Stomach (tissue), 8 donors: ENCODE measurements at regions not wholly inside any gene's neighbourhood (a gene's known extent, or its start where the extent isn't known, plus 50 kb on each side); places are given as distances from the start of the nearest gene placed in this dataset.
A peak's percentile ranks its signal among the peaks of the same experiment; 100 is the strongest.

Source experiments
- DNase-seq, 2 donors: peaks; one replicate each; pipeline versions ENCODE4 v3.0.0 to v3.0.0-alpha.2; 2013 to 2019
- H3K27ac ChIP-seq, 5 donors: fragments of 200-600 bp in 4 of 5; sonication (generic) in 4 of 5; one replicate each; pipeline ENCODE4 v1.5.1; 2013 to 2019; ENCODE audit warnings: mild to moderate bottlenecking in 1 of 5, moderate library complexity in 1 of 5
- H3K27me3 ChIP-seq, 3 donors: fragments of 200-600 bp; sonication (generic); one replicate each; pipeline ENCODE4 v1.5.1; 2017 to 2019; ENCODE audit warnings: mixed run types in 1 of 3
- H3K36me3 ChIP-seq, 4 donors: fragments of 200-600 bp; sonication (generic); 1 replicate in 3 of 4; 2 replicates in 1 of 4; pipeline ENCODE4 v1.5.1; 2016 to 2019
- H3K4me1 ChIP-seq, 4 donors: fragments of 200-600 bp; sonication (generic); one replicate each; pipeline ENCODE4 v1.5.1; 2016 to 2019
- H3K4me3 ChIP-seq, 4 donors: fragments of 200-600 bp; sonication (generic) in 3 of 4; one replicate each; pipeline ENCODE4 v1.5.1; 2016 to 2019; ENCODE audit warnings: mild to moderate bottlenecking in 1 of 4
- H3K9me3 ChIP-seq, 4 donors: fragments of 200-600 bp; sonication (generic); one replicate each; pipeline ENCODE4 v1.5.1; 2016 to 2019
- EP300 ChIP-seq: sonication (generic); formaldehyde crosslinking; IDR thresholded peaks from one replicate; pipeline ENCODE4 v1.6.1; 2017; ENCODE audit warnings: antibody characterized with exemption
- POLR2A ChIP-seq, 4 donors: fragments of 450-650 bp; IDR thresholded peaks; one replicate each; pipeline ENCODE4 v1.6.1; 2016; ENCODE audit warnings: antibody characterized with exemption in 4 of 4, control low read depth in 2 of 4, mild to moderate bottlenecking in 1 of 4, moderate library complexity in 1 of 4
- POLR2AphosphoS5 ChIP-seq, 3 donors: sonication (generic); formaldehyde crosslinking; IDR thresholded peaks; one replicate each; pipeline ENCODE4 v1.6.1; 2016; ENCODE audit warnings: antibody characterized with exemption in 3 of 3
- WGBS, 5 donors: extraction: QIAGEN DNeasy Blood & Tissue Kit in 3 of 5; methylation state at CpG; one replicate each; pipeline versions ENCODE4 v1.1.5 to v1.1.7; 2013 to 2018; 5-methylcytosine and 5-hydroxymethylcytosine counted together
- intact Hi-C: fragments of 100-400 bp; cut with DNase I; formaldehyde crosslinking; loops from one replicate; pipeline ENCODE4 v1.15.1; 2023; ENCODE audit warnings: low total_unique reads
- TF ChIP-seq, protein P1 (sequence below), 7 experiments: fragments of 450-650 bp in 4 of 7; fragments of 200-600 bp in 3 of 7; sonication (generic) in 3 of 7; IDR thresholded peaks; one replicate each; pipeline ENCODE4 v1.5.1; 2016 to 2019; ENCODE audit warnings: antibody characterized with exemption in 7 of 7, control low read depth in 2 of 7, mild to moderate bottlenecking in 1 of 7
- donor health status: healthy with polysubstance abuse.
- donor health status: Bipolar disorder and iron deficiency.
- donor health status: healthy.

DNA sequence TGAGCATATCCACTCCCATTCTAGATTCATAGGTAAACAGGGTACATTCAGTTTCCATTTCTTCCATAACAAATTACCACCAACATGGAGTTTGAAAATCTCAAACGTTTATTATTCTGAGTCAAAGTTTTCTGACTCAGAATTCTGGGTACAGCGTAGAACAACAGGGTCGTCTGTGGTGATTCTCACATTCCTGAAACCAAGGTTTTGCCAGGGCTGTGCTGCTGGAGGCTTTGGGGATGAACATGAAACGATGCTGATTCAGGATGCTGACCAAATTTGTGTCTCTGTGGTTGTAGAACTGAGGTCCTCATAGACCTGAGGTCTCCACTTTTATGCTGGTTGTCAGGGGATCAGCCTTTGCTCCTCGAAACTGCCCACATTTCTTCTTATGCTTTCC, 255.7 kb downstream of the DSEL start:
- Histone ChIP-seq H3K27me3 (no peaks in the 10 kb centered on the region), H3K9me3 (no peaks in the 10 kb centered on the region), H3K27ac (no peak overlapping the region), H3K4me1 (peaks cover 0 to 10% (median 3%) of the 10 kb centered on the region in 4 donors), H3K4me3 (no peak overlapping the region), H3K36me3 (no peaks in the 10 kb centered on the region)
- no peak for DNase-seq
- 67 to 81% (median 73%) methylated on average over 5 of the region's 5 CpGs for WGBS, 5 donors
- TF ChIP-seq POLR2A (IDR thresholded peaks at IDR 0.05) (no peak), EP300 (no peak), POLR2AphosphoS5 (IDR thresholded peaks at IDR 0.05) (no peak)
- TF ChIP-seq, protein P1, sequence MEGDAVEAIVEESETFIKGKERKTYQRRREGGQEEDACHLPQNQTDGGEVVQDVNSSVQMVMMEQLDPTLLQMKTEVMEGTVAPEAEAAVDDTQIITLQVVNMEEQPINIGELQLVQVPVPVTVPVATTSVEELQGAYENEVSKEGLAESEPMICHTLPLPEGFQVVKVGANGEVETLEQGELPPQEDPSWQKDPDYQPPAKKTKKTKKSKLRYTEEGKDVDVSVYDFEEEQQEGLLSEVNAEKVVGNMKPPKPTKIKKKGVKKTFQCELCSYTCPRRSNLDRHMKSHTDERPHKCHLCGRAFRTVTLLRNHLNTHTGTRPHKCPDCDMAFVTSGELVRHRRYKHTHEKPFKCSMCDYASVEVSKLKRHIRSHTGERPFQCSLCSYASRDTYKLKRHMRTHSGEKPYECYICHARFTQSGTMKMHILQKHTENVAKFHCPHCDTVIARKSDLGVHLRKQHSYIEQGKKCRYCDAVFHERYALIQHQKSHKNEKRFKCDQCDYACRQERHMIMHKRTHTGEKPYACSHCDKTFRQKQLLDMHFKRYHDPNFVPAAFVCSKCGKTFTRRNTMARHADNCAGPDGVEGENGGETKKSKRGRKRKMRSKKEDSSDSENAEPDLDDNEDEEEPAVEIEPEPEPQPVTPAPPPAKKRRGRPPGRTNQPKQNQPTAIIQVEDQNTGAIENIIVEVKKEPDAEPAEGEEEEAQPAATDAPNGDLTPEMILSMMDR (IDR thresholded peaks at IDR 0.05), result no peak
- intact Hi-C loops, result no loop called here

DNA sequence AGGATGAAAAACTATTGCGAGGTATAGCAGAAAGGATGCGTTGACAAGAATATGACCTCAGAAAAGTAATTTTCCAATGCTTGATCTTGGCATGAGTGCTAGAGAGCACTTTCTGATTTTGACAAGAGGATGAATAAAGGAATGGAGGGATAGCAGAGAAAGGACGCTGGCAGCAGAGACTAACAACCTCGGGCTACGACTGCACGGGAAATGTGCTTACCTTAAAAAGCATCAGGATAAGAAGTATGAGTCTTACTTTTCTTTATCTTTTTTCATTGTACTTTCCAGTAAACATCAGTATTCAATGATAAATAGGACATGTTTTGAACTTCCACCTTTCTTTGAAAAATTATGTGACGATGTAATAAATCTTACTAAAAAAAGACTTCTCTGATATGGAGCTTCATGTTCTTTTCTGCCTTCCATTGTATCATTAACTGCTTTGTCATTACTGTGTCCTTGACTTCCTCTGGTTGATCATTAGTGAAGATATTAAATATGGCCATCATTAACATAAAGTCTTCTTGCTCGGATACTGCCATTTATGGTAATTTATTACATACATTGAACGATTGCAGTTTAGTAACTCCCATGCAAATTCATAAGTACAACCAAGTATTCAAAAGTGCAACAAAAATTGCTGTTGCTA, 265.6 kb downstream of the DSEL start:
- Histone ChIP-seq H3K27ac (no peak overlapping the region), H3K4me1 (no peaks in the 10 kb centered on the region), H3K27me3 (no peaks in the 10 kb centered on the region), H3K36me3 (no peaks in the 10 kb centered on the region), H3K4me3 (no peak overlapping the region), H3K9me3 (no peaks in the 10 kb centered on the region)
- WGBS, 5 donors, result 89 to 94% (median 93%) methylated on average over 9 of the region's 9 CpGs
- TF ChIP-seq POLR2A (IDR thresholded peaks at IDR 0.05) (no peak), POLR2AphosphoS5 (IDR thresholded peaks at IDR 0.05) (no peak), EP300 (no peak)
- TF ChIP-seq, protein P1 (IDR thresholded peaks at IDR 0.05), result no peak
- intact Hi-C loops, result no loop called here
- DNase-seq, result no peak

DNA sequence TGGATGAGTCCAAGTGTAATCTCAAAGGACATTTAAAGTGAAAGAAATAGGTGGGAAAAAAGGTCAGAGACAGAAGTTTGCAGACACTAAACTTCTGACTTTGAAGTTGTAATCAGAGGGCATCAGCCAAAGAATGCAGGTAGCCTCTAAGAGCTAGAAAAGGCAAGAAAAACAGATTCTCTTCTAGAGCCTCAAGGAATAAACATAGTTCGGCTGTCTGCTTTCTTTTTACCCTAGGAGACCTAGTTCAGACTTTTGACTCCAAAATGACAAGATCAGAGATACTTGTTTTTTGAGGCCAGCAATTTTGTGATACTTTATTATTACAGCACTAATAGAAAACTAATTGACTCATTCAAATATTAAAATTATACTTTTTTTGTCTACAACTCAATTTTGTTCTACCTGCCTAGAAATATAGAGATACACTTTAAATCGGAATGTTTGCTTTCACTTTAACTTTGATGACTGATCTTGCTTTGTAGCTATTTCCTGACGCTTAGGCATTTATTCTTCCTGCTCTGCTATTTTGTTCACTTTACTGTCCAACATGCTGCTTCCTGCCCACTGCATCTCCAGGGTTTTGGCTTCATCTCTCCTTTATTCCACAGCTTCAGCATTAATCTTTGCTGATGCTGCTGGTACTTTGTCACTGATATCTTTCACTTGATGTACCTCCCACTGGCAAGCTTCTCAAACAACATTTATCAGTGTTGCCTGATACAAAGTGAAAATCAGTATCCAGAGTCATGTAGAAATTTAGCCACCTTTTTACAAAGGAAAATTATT, 272.5 kb downstream of the DSEL start:
- intact Hi-C loops, result no loop called here
- Histone ChIP-seq H3K4me1 (no peaks in the 10 kb centered on the region), H3K27me3 (no peaks in the 10 kb centered on the region), H3K4me3 (peak overlapping the region in 1 of 4 donors; percentile 5), H3K9me3 (no peaks in the 10 kb centered on the region), H3K27ac (no peak overlapping the region), H3K36me3 (no peaks in the 10 kb centered on the region)
- TF ChIP-seq, protein P1 (IDR thresholded peaks at IDR 0.05), result no peak
- no peak for TF ChIP-seq POLR2A (IDR thresholded peaks at IDR 0.05)
- TF ChIP-seq EP300, result no peak
- TF ChIP-seq POLR2AphosphoS5 (IDR thresholded peaks at IDR 0.05), result no peak
- DNase-seq, result peak in 1 of 2 donors; percentile 8
- WGBS, 5 donors, result 11 to 32% (median 28%) methylated on average over 3 of the region's 3 CpGs

DNA sequence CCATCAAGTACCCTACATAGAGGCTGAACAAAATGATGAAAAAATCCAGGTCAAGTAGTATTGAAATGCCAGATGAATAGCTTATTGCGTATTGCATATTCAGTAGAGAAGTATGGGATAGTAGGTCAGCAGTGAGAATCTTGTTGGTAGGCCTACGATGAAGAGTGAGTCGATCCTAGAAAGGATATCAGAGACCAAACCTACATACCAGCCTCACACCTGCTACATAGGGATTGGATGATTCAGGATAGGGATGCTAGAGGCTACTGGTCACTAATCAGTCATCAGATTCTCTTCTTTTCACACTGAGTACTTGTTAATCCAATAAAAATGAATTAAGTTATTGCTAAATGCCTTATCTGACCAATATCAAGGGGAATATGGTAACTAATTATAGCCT, 274.5 kb downstream of the DSEL start:
- no peak for DNase-seq
- H3K9me3 ChIP-seq, result no peaks in the 10 kb centered on the region
- H3K27ac ChIP-seq, result no peak overlapping the region
- no peak overlapping the region for H3K4me3 ChIP-seq
- H3K27me3 ChIP-seq, result no peaks in the 10 kb centered on the region
- H3K36me3 ChIP-seq, result no peaks in the 10 kb centered on the region
- WGBS, 5 donors, result 81 to 97% (median 94%) methylated on average over 3 of the region's 3 CpGs
- no peaks in the 10 kb centered on the region for H3K4me1 ChIP-seq
- TF ChIP-seq POLR2A (IDR thresholded peaks at IDR 0.05), result no peak
- no peak for TF ChIP-seq POLR2AphosphoS5 (IDR thresholded peaks at IDR 0.05)
- TF ChIP-seq, protein P1 (IDR thresholded peaks at IDR 0.05), result no peak
- no peak for TF ChIP-seq EP300
- intact Hi-C loops, result no loop called here
